ENCODE measurements at regions not wholly inside any gene's neighbourhood (a gene's known extent, or its start where the extent isn't known, plus 50 kb on each side); places are given as distances from the start of the nearest gene placed in this dataset. TPM values are rescaled to one million over a fixed set of nuclear protein-coding genes. Genes with fewer than 3 reads are reported as not detected.

DNA sequence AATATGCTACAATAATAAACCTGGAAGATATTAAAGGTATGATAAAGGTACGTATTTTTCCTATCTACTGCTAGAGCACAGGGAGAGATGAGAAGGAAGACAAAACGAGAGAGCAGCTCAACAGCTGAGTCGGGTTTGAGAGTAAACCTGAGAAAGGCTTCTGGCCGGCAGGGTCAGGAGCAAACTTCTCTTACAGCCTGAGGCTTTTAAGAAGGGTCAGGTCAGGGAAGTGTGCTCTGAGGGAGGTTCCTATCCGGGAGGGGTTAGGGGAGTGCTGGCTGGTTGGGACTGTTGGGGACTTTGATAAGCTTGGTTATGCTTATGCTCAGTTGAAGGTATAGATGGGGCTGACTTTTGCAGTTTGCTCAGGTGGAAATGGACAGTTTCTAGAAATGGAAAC is 77.7 kb upstream of the PRR20A start:
- H3K36me3 ChIP-seq (ENCODE audit: insufficient read depth, low read length), result no peaks in the 10 kb centered on the region
- no peak for TF ChIP-seq CTCF (IDR thresholded peaks at IDR 0.05; ENCODE audit: extremely low read depth, low read depth, low read length)
- H3K4me3 ChIP-seq (ENCODE audit: insufficient read depth, low read length), result no peak overlapping the region
- H3K4me1 ChIP-seq (ENCODE audit: insufficient read depth, low read length), result no peaks in the 10 kb centered on the region
- H3K9me3 ChIP-seq (ENCODE audit: low read depth, low read length), result no peaks in the 10 kb centered on the region
- H4K20me1 ChIP-seq (ENCODE audit: insufficient read depth, low read length), result no peaks in the 10 kb centered on the region
- no peak for DNase-seq (ENCODE audit: insufficient read length, low spot score, missing footprints)
- no peaks in the 10 kb centered on the region for H3K79me2 ChIP-seq (ENCODE audit: insufficient read depth, low read length)
- H3K27ac ChIP-seq (ENCODE audit: low read depth, low read length), result no peak overlapping the region
- no peak overlapping the region for H2AFZ ChIP-seq (ENCODE audit: low read length)
- no peaks in the 10 kb centered on the region for H3K27me3 ChIP-seq (ENCODE audit: insufficient read depth, low read length)
- no peak overlapping the region for H3K4me2 ChIP-seq (ENCODE audit: insufficient read depth, low read length)

GRCh38 chr13:57073983-57074382 is 66.7 kb upstream of the PRR20A start:
- Histone ChIP-seq H4K20me1 (ENCODE audit: insufficient read depth, low read length) (no peaks in the 10 kb centered on the region), H3K4me3 (ENCODE audit: insufficient read depth, low read length) (no peak overlapping the region)

DNA sequence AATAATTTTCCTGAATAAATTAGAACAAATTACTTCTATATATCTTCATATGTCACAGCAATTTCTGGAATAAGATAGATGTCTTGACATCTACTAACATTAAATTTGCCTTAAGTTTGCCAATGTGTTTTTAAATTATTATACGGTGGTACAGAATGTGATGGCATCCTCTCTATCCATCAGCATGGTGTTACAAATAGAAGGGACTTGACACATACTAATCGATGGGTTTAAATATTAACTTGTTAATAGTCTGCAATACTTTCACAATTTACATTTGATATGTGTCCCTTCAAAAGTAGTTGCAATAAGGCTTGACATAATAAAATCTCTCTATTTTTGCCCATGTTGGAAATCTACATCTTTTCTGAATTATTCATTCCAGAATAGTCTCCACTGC is 65.1 kb upstream of the PRR20A start:
- TF ChIP-seq CTCF (IDR thresholded peaks at IDR 0.05; ENCODE audit: extremely low read depth, low read depth, low read length), result no peak
- Histone ChIP-seq H3K4me3 (ENCODE audit: insufficient read depth, low read length) (no peak overlapping the region), H3K36me3 (ENCODE audit: insufficient read depth, low read length) (no peaks in the 10 kb centered on the region), H3K4me2 (ENCODE audit: insufficient read depth, low read length) (no peak overlapping the region), H3K27ac (ENCODE audit: low read depth, low read length) (no peak overlapping the region), H3K9me3 (ENCODE audit: low read depth, low read length) (no peaks in the 10 kb centered on the region), H3K27me3 (ENCODE audit: insufficient read depth, low read length) (no peaks in the 10 kb centered on the region), H3K79me2 (ENCODE audit: insufficient read depth, low read length) (no peaks in the 10 kb centered on the region), H3K4me1 (ENCODE audit: insufficient read depth, low read length) (no peaks in the 10 kb centered on the region), H2AFZ (ENCODE audit: low read length) (no peak overlapping the region), H4K20me1 (ENCODE audit: insufficient read depth, low read length) (no peaks in the 10 kb centered on the region)
- DNase-seq (ENCODE audit: insufficient read length, low spot score, missing footprints), result no peak

More at GRCh38 chr13:57073983-57074382, 66.7 kb upstream of the PRR20A start:
- Histone ChIP-seq H3K79me2 (ENCODE audit: insufficient read depth, low read length) (no peaks in the 10 kb centered on the region), H3K4me1 (ENCODE audit: insufficient read depth, low read length) (no peaks in the 10 kb centered on the region), H3K4me2 (ENCODE audit: insufficient read depth, low read length) (no peak overlapping the region), H3K36me3 (ENCODE audit: insufficient read depth, low read length) (no peaks in the 10 kb centered on the region), H3K9me3 (ENCODE audit: low read depth, low read length) (no peaks in the 10 kb centered on the region), H3K27ac (ENCODE audit: low read depth, low read length) (no peak overlapping the region), H3K27me3 (ENCODE audit: insufficient read depth, low read length) (no peaks in the 10 kb centered on the region), H2AFZ (ENCODE audit: low read length) (no peak overlapping the region)
- TF ChIP-seq CTCF (IDR thresholded peaks at IDR 0.05; ENCODE audit: extremely low read depth, low read depth, low read length), result no peak
- DNase-seq (ENCODE audit: insufficient read length, low spot score, missing footprints), result no peak

DNA sequence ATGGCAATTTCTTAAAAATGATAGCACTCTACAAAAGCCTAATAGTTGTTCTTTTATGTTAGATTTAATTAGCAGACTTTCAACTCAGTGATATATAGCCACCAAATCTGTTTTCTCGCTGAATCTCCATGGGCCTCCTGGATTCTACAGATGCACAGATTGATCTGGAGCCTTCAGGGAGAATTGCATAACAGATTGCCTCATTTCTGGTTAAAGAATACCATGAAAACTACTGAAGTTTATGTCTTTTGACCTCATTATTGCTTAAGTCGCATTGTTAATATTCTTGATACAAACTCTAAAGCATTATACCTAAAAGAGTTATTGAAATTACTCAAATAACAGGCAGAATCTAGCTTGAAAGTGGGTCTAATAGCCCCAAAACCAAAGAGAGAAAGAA is 53.7 kb upstream of the PRR20A start:
- Histone ChIP-seq H2AFZ (ENCODE audit: low read length) (no peak overlapping the region), H3K36me3 (ENCODE audit: insufficient read depth, low read length) (no peaks in the 10 kb centered on the region), H3K9me3 (ENCODE audit: low read depth, low read length) (no peaks in the 10 kb centered on the region), H3K27me3 (ENCODE audit: insufficient read depth, low read length) (no peaks in the 10 kb centered on the region), H3K4me1 (ENCODE audit: insufficient read depth, low read length) (no peaks in the 10 kb centered on the region), H3K27ac (ENCODE audit: low read depth, low read length) (no peak overlapping the region), H3K79me2 (ENCODE audit: insufficient read depth, low read length) (no peaks in the 10 kb centered on the region), H3K4me2 (ENCODE audit: insufficient read depth, low read length) (no peak overlapping the region), H4K20me1 (ENCODE audit: insufficient read depth, low read length) (no peaks in the 10 kb centered on the region), H3K4me3 (ENCODE audit: insufficient read depth, low read length) (no peak overlapping the region)
- no peak for DNase-seq (ENCODE audit: insufficient read length, low spot score, missing footprints)
- no peak for TF ChIP-seq CTCF (IDR thresholded peaks at IDR 0.05; ENCODE audit: extremely low read depth, low read depth, low read length)

Small RNAs in the stretch of these regions (small RNA-seq; reads per million reads assigned to genes)
- not detected for gene MIR5007
- gene RF02271, result not detected

Measured in osteoblast (primary cell).